H1 (cell line): ENCODE measurements at regions not wholly inside any gene's neighbourhood (a gene's known extent, or its start where the extent isn't known, plus 50 kb on each side); places are given as distances from the start of the nearest gene placed in this dataset.

Experiments
- CTCF ChIA-PET: fragments of 300-600 bp; sonication (Branson Sonifier 250); formaldehyde crosslinking; loops from one replicate; lab custom pipeline; 2021; ENCODE audit not compliant: partially characterized antibody; lab: Charles Lee
- POLR2A ChIA-PET: fragments of 300-600 bp; sonication (Branson Sonifier 250); formaldehyde crosslinking; loops from one replicate; lab custom pipeline; 2021; ENCODE audit warnings: inconsistent platforms; ENCODE audit not compliant: partially characterized antibody; lab: Charles Lee
- DNase-seq, 2 experiments: peaks; one replicate each; pipeline versions ENCODE4 v3.0.0 to v3.0.0-alpha.2; 2010 to 2022; ENCODE audit warnings: low spot score in 2 of 2, low read depth in 1 of 2, mixed read lengths in 1 of 2
- FAIRE-seq: peaks from 2 replicates; lab custom pipeline; 2011; peaks lifted over from hg19 to GRCh38; lab: Jason Lieb, UNC
- H2AFZ ChIP-seq: 2 replicates; pipeline ENCODE4 v1.8.1; 2012; ENCODE audit warnings: low read length, inconsistent platforms
- H2AK5ac ChIP-seq: 2 replicates; pipeline ENCODE4 v1.6.1; 2013; ENCODE audit warnings: low read depth, low read length
- H2BK120ac ChIP-seq: replicated peaks from 2 replicates; pipeline ENCODE3; 2013; ENCODE audit warnings: low read depth, low read length, inconsistent platforms
- H2BK12ac ChIP-seq: 2 replicates; pipeline ENCODE4 v1.6.1; 2013; ENCODE audit warnings: low read depth, low read length
- H2BK15ac ChIP-seq: 2 replicates; pipeline ENCODE4 v1.6.1; 2013; ENCODE audit warnings: low read length
- H2BK20ac ChIP-seq: 2 replicates; pipeline ENCODE4 v1.6.1; 2013; ENCODE audit warnings: low read length
- H2BK5ac ChIP-seq: 2 replicates; pipeline ENCODE4 v1.6.1; 2013; ENCODE audit warnings: low read depth, low read length
- H3K14ac ChIP-seq: 2 replicates; pipeline ENCODE4 v1.6.1; 2013; ENCODE audit warnings: inconsistent platforms; ENCODE audit not compliant: insufficient read length
- H3K18ac ChIP-seq: 2 replicates; pipeline ENCODE4 v1.6.1; 2013; ENCODE audit warnings: low read length; ENCODE audit errors: extremely low read depth
- H3K23ac ChIP-seq: 2 replicates; pipeline ENCODE4 v1.6.1; 2013; ENCODE audit warnings: inconsistent platforms; ENCODE audit not compliant: insufficient read length
- H3K23me2 ChIP-seq: 2 replicates; pipeline ENCODE4 v1.6.1; 2013; ENCODE audit warnings: low read depth, low read length
- H3K27ac ChIP-seq: 2 replicates; pipeline ENCODE4 v1.6.1; 2011; ENCODE audit warnings: low read depth, low read length, inconsistent platforms
- H3K27me3 ChIP-seq, 4 experiments: replicated peaks in 1 of 4; 1 replicate in 1 of 4; 2 replicates in 3 of 4; pipeline versions ENCODE4 v1.6.1 to v1.8.1; 2011 to 2013; ENCODE audit warnings: low read length in 3 of 4, mild to moderate bottlenecking in 3 of 4, inconsistent platforms in 2 of 4, mixed read lengths in 2 of 4, moderate library complexity in 1 of 4; ENCODE audit not compliant: control insufficient read depth in 3 of 4, insufficient read depth in 3 of 4; ENCODE audit errors: extremely low read depth in 1 of 4
- H3K36me3 ChIP-seq, 4 experiments: 2 replicates each; pipeline versions ENCODE4 v1.6.1 to v1.8.1; 2011 to 2013; ENCODE audit warnings: mild to moderate bottlenecking in 4 of 4, low read length in 3 of 4, moderate library complexity in 2 of 4, control low read depth in 1 of 4, inconsistent platforms in 1 of 4; ENCODE audit not compliant: insufficient read depth in 4 of 4, control insufficient read depth in 2 of 4
- H3K4ac ChIP-seq: replicated peaks from 2 replicates; pipeline ENCODE3; 2013; ENCODE audit warnings: low read length, low read depth, mixed read lengths, inconsistent platforms; ENCODE audit not compliant: insufficient read length
- H3K4me1 ChIP-seq, 4 experiments: replicated peaks in 1 of 4; 1 replicate in 1 of 4; 2 replicates in 3 of 4; pipeline versions ENCODE4 v1.6.1 to v1.8.1; 2011 to 2013; ENCODE audit warnings: low read length in 3 of 4, inconsistent platforms in 2 of 4, mixed read lengths in 1 of 4; ENCODE audit not compliant: insufficient read depth in 4 of 4, control insufficient read depth in 3 of 4
- H3K4me2 ChIP-seq, 2 experiments: 2 replicates each; pipeline versions ENCODE4 v1.6.1 to v1.8.1; 2011 to 2013; ENCODE audit warnings: low read depth in 2 of 2, low read length in 2 of 2, control low read depth in 1 of 2, inconsistent platforms in 1 of 2, mild to moderate bottlenecking in 1 of 2; ENCODE audit not compliant: insufficient read depth in 1 of 2
- H3K4me3 ChIP-seq, 4 experiments: fragments of 200-600, 300-600 bp in 1 of 4; sonication (generic), shearing (Covaris generic), sonication (Bioruptor Twin) in 1 of 4; 2 replicates each; pipeline versions ENCODE4 v1.5.1 to v1.8.1; 2011 to 2016; ENCODE audit warnings: low read length in 4 of 4, low read depth in 3 of 4, control low read depth in 2 of 4, inconsistent platforms in 2 of 4, mild to moderate bottlenecking in 2 of 4, mixed read lengths in 1 of 4, moderate library complexity in 1 of 4; ENCODE audit not compliant: insufficient read depth in 2 of 4; ENCODE audit errors: extremely low read depth in 1 of 4
- H3K56ac ChIP-seq: replicated peaks from 2 replicates; pipeline ENCODE3; 2013; ENCODE audit warnings: low read depth, mild to moderate bottlenecking, mixed read lengths, low read length, inconsistent platforms; ENCODE audit not compliant: insufficient read length
- H3K79me1 ChIP-seq: 2 replicates; pipeline ENCODE4 v1.6.1; 2013; ENCODE audit warnings: low read depth, low read length, control low read depth
- H3K79me2 ChIP-seq, 2 experiments: 2 replicates each; pipeline versions ENCODE4 v1.6.1 to v1.8.1; 2012 to 2013; ENCODE audit warnings: low read length in 2 of 2, mild to moderate bottlenecking in 2 of 2, inconsistent platforms in 1 of 2; ENCODE audit not compliant: insufficient read depth in 2 of 2, control insufficient read depth in 1 of 2
- H3K9ac ChIP-seq, 4 experiments: replicated peaks in 1 of 4; 1 replicate in 1 of 4; 2 replicates in 3 of 4; pipeline versions ENCODE4 v1.6.1 to v1.8.1; 2011 to 2013; ENCODE audit warnings: low read depth in 3 of 4, low read length in 3 of 4, control low read depth in 2 of 4, mild to moderate bottlenecking in 2 of 4, moderate library complexity in 2 of 4, inconsistent platforms in 1 of 4; ENCODE audit errors: extremely low read depth in 1 of 4
- H3K9me3 ChIP-seq, 2 experiments: 2 replicates each; pipeline versions ENCODE4 v1.6.1 to v1.8.1; 2012 to 2013; ENCODE audit warnings: mild to moderate bottlenecking in 2 of 2, moderate library complexity in 2 of 2, control low read depth in 1 of 2, inconsistent platforms in 1 of 2, low read depth in 1 of 2, low read length in 1 of 2, mixed read lengths in 1 of 2; ENCODE audit not compliant: insufficient read depth in 2 of 2
- H4K20me1 ChIP-seq, 2 experiments: replicated peaks in 1 of 2; 2 replicates each; pipeline versions ENCODE3 to v1.8.1; 2011 to 2013; ENCODE audit warnings: inconsistent platforms in 2 of 2, low read length in 2 of 2, mild to moderate bottlenecking in 1 of 2; ENCODE audit not compliant: insufficient read depth in 2 of 2, control insufficient read depth in 1 of 2
- H4K5ac ChIP-seq: 2 replicates; pipeline ENCODE4 v1.6.1; 2013; ENCODE audit warnings: low read length, low read depth, mixed read lengths, inconsistent platforms; ENCODE audit not compliant: insufficient read length
- H4K8ac ChIP-seq: 2 replicates; pipeline ENCODE4 v1.8.0; 2013; ENCODE audit warnings: mild to moderate bottlenecking, moderate library complexity, low read length, inconsistent platforms; ENCODE audit not compliant: insufficient read depth; ENCODE audit errors: extremely low read depth
- H4K91ac ChIP-seq: replicated peaks from 2 replicates; pipeline ENCODE3; 2013; ENCODE audit warnings: low read length, mixed read lengths, inconsistent platforms; ENCODE audit not compliant: insufficient read length
- BACH1 ChIP-seq: IDR thresholded peaks from 2 replicates; pipeline ENCODE4 v1.6.1; 2012; ENCODE audit warnings: low read length, improper control_type of control experiment
- CBX8 ChIP-seq: fragments of 300-800, 300-1000 bp; sonication (generic); IDR thresholded peaks from 2 replicates; pipeline ENCODE4 v1.7.1; 2016; ENCODE audit warnings: low read depth, low read length, borderline replicate concordance
- EZH2 ChIP-seq: fragments of 200-600 bp; sonication (generic); IDR thresholded peaks from 2 replicates; pipeline ENCODE4 v1.7.1; 2012; ENCODE audit warnings: low read depth, mild to moderate bottlenecking, moderate library complexity, low read length, inconsistent platforms; ENCODE audit not compliant: severe bottlenecking
- KDM1A ChIP-seq: fragments of 200-600, 300-600 bp; sonication (generic); IDR thresholded peaks from 2 replicates; pipeline ENCODE4 v1.7.1; 2016; ENCODE audit warnings: mild to moderate bottlenecking, low read length, borderline replicate concordance
- KDM5A ChIP-seq: fragments of 200-600 bp; IDR thresholded peaks from 2 replicates; pipeline ENCODE4 v1.7.1; 2012; ENCODE audit warnings: mild to moderate bottlenecking, low read length, inconsistent platforms, mixed read lengths
- NRF1 ChIP-seq: IDR thresholded peaks from 2 replicates; pipeline ENCODE4 v1.6.1; 2011; ENCODE audit warnings: mild to moderate bottlenecking, low read depth, low read length, improper control_type of control experiment
- PHF8 ChIP-seq: fragments of 200-600 bp; sonication (generic); conservative IDR thresholded peaks from 2 replicates; pipeline ENCODE4 v1.7.1; 2012; ENCODE audit warnings: low read depth, mild to moderate bottlenecking, inconsistent platforms, low read length, moderate library complexity
- POU5F1 ChIP-seq: IDR thresholded peaks from 2 replicates; pipeline ENCODE4 v1.6.1; 2011; ENCODE audit warnings: low read depth, mild to moderate bottlenecking, low read length, moderate library complexity
- SIN3A ChIP-seq, 2 experiments: IDR thresholded peaks in 1 of 2; conservative IDR thresholded peaks in 1 of 2; 2 replicates each; pipeline ENCODE4 v1.6.1; 2011 to 2012; ENCODE audit warnings: low read length in 2 of 2, improper control_type of control experiment in 1 of 2, low read depth in 1 of 2, mild to moderate bottlenecking in 1 of 2
- SP1 ChIP-seq: IDR thresholded peaks from 2 replicates; pipeline ENCODE4 v1.6.1; 2011; ENCODE audit warnings: low read depth, low read length
- SP2 ChIP-seq: IDR thresholded peaks from 2 replicates; pipeline ENCODE4 v1.6.1; 2012; ENCODE audit warnings: mild to moderate bottlenecking, low read length, inconsistent platforms
- SP4 ChIP-seq: IDR thresholded peaks from 2 replicates; pipeline ENCODE4 v1.6.1; 2012; ENCODE audit warnings: low read length, inconsistent platforms
- TAF1 ChIP-seq: IDR thresholded peaks from 2 replicates; pipeline ENCODE4 v1.6.1; 2011; ENCODE audit warnings: mild to moderate bottlenecking, low read depth, low read length
- USF2 ChIP-seq: IDR thresholded peaks from 2 replicates; pipeline ENCODE4 v1.6.1; 2011; ENCODE audit warnings: low read length, improper control_type of control experiment
- WGBS, 2 experiments: shearing (Covaris generic) in 1 of 2; methylation state at CpG; one replicate each; pipeline versions ENCODE4 v1.1.6 to v1.1.7; 2013 to 2015; ENCODE audit warnings: low lambda C conversion rate in 2 of 2, mixed read lengths in 2 of 2, inconsistent platforms in 1 of 2, low coverage in 1 of 2, missing lambda C conversion rate in 1 of 2; ENCODE audit not compliant: insufficient replicate concordance in 2 of 2, insufficient coverage in 1 of 2, insufficient read length in 1 of 2; ENCODE audit errors: extremely low coverage in 1 of 2, missing lambda C conversion rate in 1 of 2; 5-methylcytosine and 5-hydroxymethylcytosine counted together

- H3K23ac ChIP-seq = no peak overlapping the region
- H4K5ac ChIP-seq = no peak overlapping the region
- no peak overlapping the region for H3K56ac ChIP-seq
- H4K91ac ChIP-seq = no peak overlapping the region
- H2BK120ac ChIP-seq = no peak overlapping the region
- H3K27me3 ChIP-seq = no peaks in the 10 kb centered on the region; a peak in 2 of 7 replicates
- H3K27ac ChIP-seq = no peak overlapping the region
- H3K9me3 ChIP-seq = no peaks in the 10 kb centered on the region
- no peak overlapping the region for H2AK5ac ChIP-seq
- H2BK12ac ChIP-seq = no peak overlapping the region
- H3K79me2 ChIP-seq = no peaks in the 10 kb centered on the region
- H2BK15ac ChIP-seq = no peak overlapping the region
- DNase-seq (no peak), FAIRE-seq (no peak)
- H3K4me1 ChIP-seq = peaks cover 0 to 10% (median 5%) of the 10 kb centered on the region in 4 experiments; a peak in 4 of 7 replicates
- H4K20me1 ChIP-seq = no peaks in the 10 kb centered on the region
- no peak overlapping the region for H3K4me3 ChIP-seq
- H3K14ac ChIP-seq = no peak overlapping the region
- no peak overlapping the region for H2BK20ac ChIP-seq
- CTCF ChIA-PET = interaction anchor here (0.9 to 1.3 kb wide), 3 partner anchors 8 to 46 kb away, joined by 3 to 6 read pairs (median 4); no protein-coding TSS in a partner anchor
- TF ChIP-seq NRF1 (no peak), PHF8 (no peak), EZH2 (no peak), SP4 (no peak), SP1 (no peak), SIN3A (conservative IDR thresholded peaks at IDR 0.05 in 1 of 2, IDR thresholded peaks at IDR 0.05 in 1 of 2; ENCODE audit: low read depth in 1 of 2, low read length in 2 of 2) (no peak), POU5F1 (no peak), KDM5A (no peak), CBX8 (no peak), USF2 (no peak), SP2 (no peak), BACH1 (no peak), KDM1A (no peak), TAF1 (no peak)
- no peak overlapping the region for H3K9ac ChIP-seq
- no peak overlapping the region; a peak in 1 of 4 replicates for H3K4me2 ChIP-seq
- no peak overlapping the region for H4K8ac ChIP-seq
- H3K79me1 ChIP-seq = no peaks in the 10 kb centered on the region
- POLR2A ChIA-PET = interaction anchor here (1.2 kb wide), 1 partner anchor 10 kb away, joined by 3 read pairs; no protein-coding TSS in a partner anchor
- H3K4ac ChIP-seq = no peak overlapping the region
- 62% methylated on average over 5 of the region's 5 CpGs; no CpG with 5 or more reads in 1 of the 2 experiments for WGBS, 2 experiments
- no peaks in the 10 kb centered on the region for H3K36me3 ChIP-seq
- H2AFZ ChIP-seq = no peak overlapping the region
- H3K18ac ChIP-seq = no peak overlapping the region
- H2BK5ac ChIP-seq = no peak overlapping the region
- H3K23me2 ChIP-seq = no peaks in the 10 kb centered on the region
These were observed 105.1 kb upstream of the FRMD4B start for GRCh38 chr3:69490971-69491370.
